ENCODE measurements at regions not wholly inside any gene's neighbourhood (a gene's known extent, or its start where the extent isn't known, plus 50 kb on each side); places are given as distances from the start of the nearest gene placed in this dataset.

- H3K36me3 ChIP-seq (replicated peaks in 1 of 2) = no peaks in the 10 kb centered on the region
- no peaks in the 10 kb centered on the region for H3K27me3 ChIP-seq
- TF ChIP-seq CTCF (IDR thresholded peaks at IDR 0.05) = no peak
- no peak for TF ChIP-seq POLR2A (IDR thresholded peaks at IDR 0.05)
- no peaks in the 10 kb centered on the region for H3K9me3 ChIP-seq (replicated peaks in 1 of 3)
- no peak overlapping the region for H3K27ac ChIP-seq
- H3K4me3 ChIP-seq = no peak overlapping the region
- intact Hi-C loops (cut with DNase I) = no loop called here
- WGBS, 4 donors = 52 to 62% (median 57%) methylated on average over 10 of the region's 10 CpGs
- H3K4me1 ChIP-seq (replicated peaks in 1 of 2) = no peaks in the 10 kb centered on the region
- no peak for DNase-seq
Observed at GRCh38 chr11:64458997-64459396, 96.7 kb upstream of the SLC22A11 start.

- Histone ChIP-seq H3K27ac (no peak overlapping the region), H3K36me3 (replicated peaks in 1 of 2) (no peaks in the 10 kb centered on the region), H3K4me1 (replicated peaks in 1 of 2) (no peaks in the 10 kb centered on the region), H3K9me3 (replicated peaks in 1 of 3) (no peaks in the 10 kb centered on the region), H3K4me3 (no peak overlapping the region), H3K27me3 (no peaks in the 10 kb centered on the region)
- no peak for DNase-seq
- intact Hi-C loops (cut with DNase I) = no loop called here
- TF ChIP-seq POLR2A (IDR thresholded peaks at IDR 0.05) = no peak
- no peak for TF ChIP-seq CTCF (IDR thresholded peaks at IDR 0.05)
- 84 to 92% (median 89%) methylated on average over 6 of the region's 6 CpGs for WGBS, 4 donors
Observed at GRCh38 chr11:64459609-64460008, 96.1 kb upstream of the SLC22A11 start.

- Histone ChIP-seq H3K4me1 (replicated peaks in 1 of 2) (no peaks in the 10 kb centered on the region), H3K36me3 (replicated peaks in 1 of 2) (no peaks in the 10 kb centered on the region), H3K27me3 (no peaks in the 10 kb centered on the region), H3K4me3 (no peak overlapping the region), H3K9me3 (replicated peaks in 1 of 3) (no peaks in the 10 kb centered on the region), H3K27ac (no peak overlapping the region)
- intact Hi-C loops (cut with DNase I) = no loop called here
- 86 to 95% (median 90%) methylated on average over 3 of the region's 3 CpGs for WGBS, 4 donors
- no peak for DNase-seq
- TF ChIP-seq POLR2A (IDR thresholded peaks at IDR 0.05) (no peak), CTCF (IDR thresholded peaks at IDR 0.05) (no peak)
Observed at GRCh38 chr11:64461081-64461480, 94.7 kb upstream of the SLC22A11 start.

GRCh38 chr11:64466115-64466718 lies 89.5 kb upstream of the SLC22A11 start:
- H3K4me3 ChIP-seq = no peak overlapping the region
- H3K9me3 ChIP-seq (replicated peaks in 1 of 3) = no peaks in the 10 kb centered on the region
- intact Hi-C loops (cut with DNase I) = no loop called here
- TF ChIP-seq CTCF (IDR thresholded peaks at IDR 0.05) (no peak), POLR2A (IDR thresholded peaks at IDR 0.05) (no peak)
- no peak overlapping the region for H3K27ac ChIP-seq
- no peaks in the 10 kb centered on the region for H3K4me1 ChIP-seq (replicated peaks in 1 of 2)
- H3K27me3 ChIP-seq = no peaks in the 10 kb centered on the region
- no peaks in the 10 kb centered on the region for H3K36me3 ChIP-seq (replicated peaks in 1 of 2)
- DNase-seq = no peak
- WGBS, 4 donors = 89 to 94% (median 91%) methylated on average over 7 of the region's 7 CpGs
